Glutamatergic neuron (in vitro differentiated cells): ENCODE measurements at regions not wholly inside any gene's neighbourhood (a gene's known extent, or its start where the extent isn't known, plus 50 kb on each side); places are given as distances from the start of the nearest gene placed in this dataset.
"Not testable (repeated sequence)": the region's sequence is repeated elsewhere in the genome, so short reads cannot be mapped to it uniquely, and the experiment has no call there.

Source experiments
- DNase-seq: peaks from one replicate; pipeline ENCODE4 v3.0.0; 2022
- H3K27ac Mint-ChIP-seq: one replicate; pipeline ENCODE4 v1.8.0; 2020; ENCODE audit warnings: mild to moderate bottlenecking, mixed read lengths, inconsistent platforms; ENCODE audit not compliant: unreplicated experiment
- H3K27me3 Mint-ChIP-seq: one replicate; pipeline ENCODE4 v1.8.0; 2020; ENCODE audit warnings: mild to moderate bottlenecking, moderate library complexity, mixed read lengths, inconsistent platforms; ENCODE audit not compliant: unreplicated experiment
- H3K36me3 Mint-ChIP-seq: one replicate; pipeline ENCODE4 v1.8.0; 2020; ENCODE audit warnings: mild to moderate bottlenecking, mixed read lengths, inconsistent platforms; ENCODE audit not compliant: unreplicated experiment
- H3K4me1 Mint-ChIP-seq: one replicate; pipeline ENCODE4 v1.8.0; 2020; ENCODE audit warnings: mild to moderate bottlenecking, low read depth, mixed read lengths, inconsistent platforms; ENCODE audit not compliant: unreplicated experiment
- H3K4me3 Mint-ChIP-seq: one replicate; pipeline ENCODE4 v1.8.0; 2020; ENCODE audit warnings: mild to moderate bottlenecking, mixed read lengths, inconsistent platforms; ENCODE audit not compliant: unreplicated experiment
- H3K9me3 Mint-ChIP-seq: one replicate; pipeline ENCODE4 v1.8.0; 2020; ENCODE audit warnings: mild to moderate bottlenecking, moderate library complexity, mixed read lengths, inconsistent platforms; ENCODE audit not compliant: unreplicated experiment
- CTCF ChIP-seq: fragments of 200-600 bp; sonication (generic); IDR thresholded peaks from one replicate; pipeline ENCODE4 v1.5.0; 2021; ENCODE audit not compliant: partially characterized antibody, unreplicated experiment

DNA sequence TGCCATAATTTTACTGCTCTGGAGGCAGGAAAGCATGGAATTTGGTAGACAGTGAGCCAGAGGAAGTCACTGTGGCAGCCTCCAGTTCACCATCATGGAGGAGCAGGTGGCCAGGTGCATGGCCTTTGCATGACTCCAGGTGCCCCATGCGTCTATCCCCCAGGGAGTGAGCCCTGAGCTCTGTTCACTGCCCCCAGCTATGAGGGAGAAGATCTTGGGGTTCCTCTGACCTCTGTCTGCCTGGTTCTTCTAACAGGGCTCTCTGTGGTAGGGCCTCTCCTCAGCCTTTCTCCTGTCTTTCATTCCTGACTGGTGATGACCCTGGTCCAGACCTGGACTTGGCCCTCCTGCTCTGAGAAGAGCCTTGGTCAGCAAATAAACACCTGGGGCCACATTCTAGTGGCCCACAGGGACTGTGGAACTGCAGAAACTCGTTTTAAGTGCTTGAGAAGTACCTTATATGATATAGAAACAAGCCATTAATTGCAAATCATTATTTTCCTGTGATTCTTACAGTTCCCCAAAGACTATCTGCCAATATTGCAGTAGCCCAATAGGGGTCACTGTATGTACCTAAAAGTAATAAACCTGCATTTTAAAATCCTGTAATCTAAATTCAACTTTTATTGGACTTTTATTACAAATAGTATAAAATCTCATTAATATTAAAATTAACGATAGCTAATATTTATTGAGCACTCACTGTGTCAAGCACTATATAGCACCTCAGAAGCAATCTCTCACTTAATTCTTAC lies 120.0 kb upstream of the SYT13 start:
- TF ChIP-seq CTCF: peak; percentile 50
- Mint-ChIP-seq H3K27ac (no peak overlapping the region), H3K9me3 (peaks cover 6% of the 10 kb centered on the region), H3K4me1 (peaks cover 21% of the 10 kb centered on the region), H3K36me3 (no peaks in the 10 kb centered on the region), H3K4me3 (no peak overlapping the region), H3K27me3 (peaks cover 12% of the 10 kb centered on the region)
- no peak for DNase-seq

DNA sequence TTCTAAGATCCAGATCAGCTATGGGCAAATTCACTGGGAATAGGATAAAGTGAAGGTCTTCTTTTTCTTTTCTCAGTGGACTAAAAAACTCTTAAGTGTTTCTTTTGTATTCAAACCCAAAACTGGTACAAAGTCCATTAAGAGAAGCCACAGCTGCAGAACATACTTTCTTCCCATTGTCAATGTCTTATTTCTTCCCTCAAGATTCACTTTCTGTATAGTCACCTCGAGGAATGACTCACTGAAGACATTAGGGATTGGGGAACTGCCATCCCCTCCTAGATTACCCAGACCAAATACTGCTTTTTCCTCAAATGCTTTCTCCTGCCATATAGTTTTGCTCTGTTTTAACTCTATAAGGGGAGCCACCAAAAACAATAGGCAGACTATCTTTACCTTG lies 117.4 kb upstream of the SYT13 start:
- H3K27me3 Mint-ChIP-seq, H3K4me1 Mint-ChIP-seq, H3K4me3 Mint-ChIP-seq, H3K9me3 Mint-ChIP-seq, DNase-seq, H3K27ac Mint-ChIP-seq, H3K36me3 Mint-ChIP-seq: not testable (repeated sequence)

DNA sequence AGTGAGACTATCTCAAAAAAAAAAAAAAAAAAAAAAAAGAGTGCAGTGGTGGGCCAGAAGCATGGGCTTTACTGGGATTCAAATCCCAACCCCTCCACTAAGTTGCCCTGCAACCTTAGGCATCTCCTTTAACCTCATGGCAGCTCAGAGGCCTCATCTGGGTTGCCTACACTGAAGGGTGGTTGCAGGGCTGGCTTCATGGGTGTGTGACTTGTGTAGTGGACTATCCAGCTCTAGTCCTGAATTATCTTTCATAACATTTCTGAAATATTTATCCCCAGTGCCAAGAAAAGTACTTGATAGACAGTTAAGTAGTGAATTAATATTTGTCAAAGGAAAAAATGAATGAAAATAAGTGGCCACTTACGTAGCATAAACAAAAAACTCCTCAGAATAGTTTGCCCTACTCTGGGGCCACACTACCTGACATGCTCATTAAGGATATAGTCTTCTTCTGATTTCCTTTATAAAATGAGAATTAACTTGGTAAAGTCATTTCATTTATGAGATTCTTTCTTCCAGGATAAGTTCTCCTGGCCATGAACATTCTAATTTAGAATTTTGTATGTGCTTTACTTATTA lies 116.0 kb upstream of the SYT13 start:
- Mint-ChIP-seq H3K4me1 (peaks cover 3% of the 10 kb centered on the region), H3K4me3 (no peak overlapping the region), H3K9me3 (peaks cover 4% of the 10 kb centered on the region), H3K27ac (no peak overlapping the region), H3K36me3 (peaks cover 5% of the 10 kb centered on the region), H3K27me3 (peaks cover 3% of the 10 kb centered on the region)
- no peak for DNase-seq
- TF ChIP-seq CTCF: no peak

GRCh38 chr11:45400591-45400990 lies 114.5 kb upstream of the SYT13 start:
- TF ChIP-seq CTCF: no peak
- Mint-ChIP-seq H3K27ac (no peak overlapping the region), H3K9me3 (peaks cover 4% of the 10 kb centered on the region), H3K4me3 (no peak overlapping the region), H3K36me3 (peaks cover 5% of the 10 kb centered on the region), H3K4me1 (peaks cover 13% of the 10 kb centered on the region), H3K27me3 (peaks cover 3% of the 10 kb centered on the region)
- DNase-seq: no peak

- H3K36me3 Mint-ChIP-seq: peaks cover 5% of the 10 kb centered on the region
- H3K4me3 Mint-ChIP-seq: no peak overlapping the region
- DNase-seq: no peak
- TF ChIP-seq CTCF: no peak
- H3K9me3 Mint-ChIP-seq: no peaks in the 10 kb centered on the region
- H3K27ac Mint-ChIP-seq: no peak overlapping the region
- no peaks in the 10 kb centered on the region for H3K27me3 Mint-ChIP-seq
- H3K4me1 Mint-ChIP-seq: peaks cover 15% of the 10 kb centered on the region
Observed at GRCh38 chr11:45399166-45399565, 113.0 kb upstream of the SYT13 start.
